Peyer's patch (tissue), 4 donors: ENCODE measurements at regions not wholly inside any gene's neighbourhood (a gene's known extent, or its start where the extent isn't known, plus 50 kb on each side); places are given as distances from the start of the nearest gene placed in this dataset.
"Not testable (repeated sequence)": the region's sequence is repeated elsewhere in the genome, so short reads cannot be mapped to it uniquely, and the experiment has no call there.

Source experiments
- POLR2A ChIP-seq, 2 donors: fragments of 450-650 bp; IDR thresholded peaks; one replicate each; pipeline ENCODE4 v1.5.1; 2017; ENCODE audit warnings: antibody characterized with exemption in 2 of 2, mild to moderate bottlenecking in 2 of 2, moderate library complexity in 2 of 2
- TF ChIP-seq, protein P1 (sequence below), 6 experiments: fragments of 450-650 bp in 4 of 6; fragments of 200-600 bp in 2 of 6; sonication (generic) in 1 of 6; IDR thresholded peaks; one replicate each; pipeline ENCODE4 v1.5.1; 2017 to 2019; ENCODE audit warnings: antibody characterized with exemption in 6 of 6, mild to moderate bottlenecking in 3 of 6, moderate library complexity in 1 of 6

DNA sequence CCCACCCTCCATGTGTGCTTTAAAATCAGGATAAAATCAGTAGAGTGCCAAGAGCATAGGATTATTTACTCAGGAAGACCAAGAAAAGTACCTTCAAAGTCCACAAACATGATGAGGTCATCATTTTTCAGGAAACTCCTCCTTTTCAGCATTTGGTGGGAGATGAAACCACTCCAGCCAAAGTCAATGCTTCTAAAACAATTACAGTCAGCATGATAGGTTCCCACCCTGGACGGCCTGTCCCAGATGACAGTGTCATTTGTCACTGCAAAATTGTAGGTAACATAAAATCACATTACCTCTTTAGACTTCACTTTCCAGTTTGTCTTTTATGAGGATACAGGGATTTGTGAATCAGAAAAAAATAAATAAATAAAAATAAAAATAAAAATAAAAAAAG, 638.0 kb downstream of the SPATA31A6 start:
- TF ChIP-seq POLR2A (IDR thresholded peaks at IDR 0.05), result not testable (repeated sequence)
- TF ChIP-seq, protein P1, sequence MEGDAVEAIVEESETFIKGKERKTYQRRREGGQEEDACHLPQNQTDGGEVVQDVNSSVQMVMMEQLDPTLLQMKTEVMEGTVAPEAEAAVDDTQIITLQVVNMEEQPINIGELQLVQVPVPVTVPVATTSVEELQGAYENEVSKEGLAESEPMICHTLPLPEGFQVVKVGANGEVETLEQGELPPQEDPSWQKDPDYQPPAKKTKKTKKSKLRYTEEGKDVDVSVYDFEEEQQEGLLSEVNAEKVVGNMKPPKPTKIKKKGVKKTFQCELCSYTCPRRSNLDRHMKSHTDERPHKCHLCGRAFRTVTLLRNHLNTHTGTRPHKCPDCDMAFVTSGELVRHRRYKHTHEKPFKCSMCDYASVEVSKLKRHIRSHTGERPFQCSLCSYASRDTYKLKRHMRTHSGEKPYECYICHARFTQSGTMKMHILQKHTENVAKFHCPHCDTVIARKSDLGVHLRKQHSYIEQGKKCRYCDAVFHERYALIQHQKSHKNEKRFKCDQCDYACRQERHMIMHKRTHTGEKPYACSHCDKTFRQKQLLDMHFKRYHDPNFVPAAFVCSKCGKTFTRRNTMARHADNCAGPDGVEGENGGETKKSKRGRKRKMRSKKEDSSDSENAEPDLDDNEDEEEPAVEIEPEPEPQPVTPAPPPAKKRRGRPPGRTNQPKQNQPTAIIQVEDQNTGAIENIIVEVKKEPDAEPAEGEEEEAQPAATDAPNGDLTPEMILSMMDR (IDR thresholded peaks at IDR 0.05), result not testable (repeated sequence)
